ENCODE measurements at regions not wholly inside any gene's neighbourhood (a gene's known extent, or its start where the extent isn't known, plus 50 kb on each side); places are given as distances from the start of the nearest gene placed in this dataset.

GRCh38 chr16:26606381-26607150 lies 460.2 kb upstream of the C16orf82 start:
- no peak for TF ChIP-seq ARID4B (CRISPR knock-in tag; IDR thresholded peaks at IDR 0.05; ENCODE audit: borderline replicate concordance)
- no peak for TF ChIP-seq SMAD3 (CRISPR knock-in tag; IDR thresholded peaks at IDR 0.05; ENCODE audit: borderline replicate concordance)
- TF ChIP-seq, protein P1, sequence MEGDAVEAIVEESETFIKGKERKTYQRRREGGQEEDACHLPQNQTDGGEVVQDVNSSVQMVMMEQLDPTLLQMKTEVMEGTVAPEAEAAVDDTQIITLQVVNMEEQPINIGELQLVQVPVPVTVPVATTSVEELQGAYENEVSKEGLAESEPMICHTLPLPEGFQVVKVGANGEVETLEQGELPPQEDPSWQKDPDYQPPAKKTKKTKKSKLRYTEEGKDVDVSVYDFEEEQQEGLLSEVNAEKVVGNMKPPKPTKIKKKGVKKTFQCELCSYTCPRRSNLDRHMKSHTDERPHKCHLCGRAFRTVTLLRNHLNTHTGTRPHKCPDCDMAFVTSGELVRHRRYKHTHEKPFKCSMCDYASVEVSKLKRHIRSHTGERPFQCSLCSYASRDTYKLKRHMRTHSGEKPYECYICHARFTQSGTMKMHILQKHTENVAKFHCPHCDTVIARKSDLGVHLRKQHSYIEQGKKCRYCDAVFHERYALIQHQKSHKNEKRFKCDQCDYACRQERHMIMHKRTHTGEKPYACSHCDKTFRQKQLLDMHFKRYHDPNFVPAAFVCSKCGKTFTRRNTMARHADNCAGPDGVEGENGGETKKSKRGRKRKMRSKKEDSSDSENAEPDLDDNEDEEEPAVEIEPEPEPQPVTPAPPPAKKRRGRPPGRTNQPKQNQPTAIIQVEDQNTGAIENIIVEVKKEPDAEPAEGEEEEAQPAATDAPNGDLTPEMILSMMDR (IDR thresholded peaks at IDR 0.05) = no peak
- no peak for TF ChIP-seq IRF1 (CRISPR knock-in tag; IDR thresholded peaks at IDR 0.05)
- no peak for TF ChIP-seq USF2 (CRISPR knock-in tag; IDR thresholded peaks at IDR 0.05)
- no peak for TF ChIP-seq ZNF263 (CRISPR knock-in tag; IDR thresholded peaks at IDR 0.05; ENCODE audit: low read depth)
